HepG2 (cell line): ENCODE measurements at regions not wholly inside any gene's neighbourhood (a gene's known extent, or its start where the extent isn't known, plus 50 kb on each side); places are given as distances from the start of the nearest gene placed in this dataset.
A peak's percentile ranks its signal among the peaks of the same experiment; 100 is the strongest.

Source experiments
- ATAC-seq: fragments of 200-7000 bp; cut with Tn5 transposase; 3 replicates; pipeline ENCODE4 v1.9.1; 2020; ENCODE audit warnings: mild to moderate bottlenecking, moderate library complexity
- BruUV-seq: library from RNA; stranded (reverse); fragments of 400-500 nt; replicated peaks from 2 replicates; lab custom pipeline; 2021; lab: Mats Ljungman, UMichigan
- CTCF ChIA-PET: fragments of 300-600 bp; formaldehyde crosslinking; extraction: SDS; loops from one replicate; lab custom pipeline; 2021; ENCODE audit warnings: low total read pairs, inconsistent platforms, low intra/inter-chr PET ratio; lab: Yijun Ruan, JAX
- POLR2A ChIA-PET: fragments of 350-600 bp; sonication (Branson Sonifier 250); formaldehyde crosslinking; loops from one replicate; lab custom pipeline; 2020; ENCODE audit warnings: antibody characterized with exemption, inconsistent platforms; lab: Yijun Ruan, JAX
- DNase-seq: peaks from one replicate; pipeline ENCODE4 v3.0.0-alpha.2; 2015; ENCODE audit warnings: low spot score
- FAIRE-seq: peaks from 3 replicates; lab custom pipeline; 2011; peaks lifted over from hg19 to GRCh38; lab: Jason Lieb, UNC
- H2AFZ ChIP-seq: one replicate; pipeline ENCODE4 v1.6.1; 2011; ENCODE audit warnings: low read length, inconsistent platforms
- H3K27ac ChIP-seq: fragments of 300-600 bp; 3 replicates; pipeline ENCODE4 v1.8.0; 2011; ENCODE audit warnings: mixed run types, mild to moderate bottlenecking, mixed read lengths, low read length, inconsistent platforms; ENCODE audit not compliant: insufficient read depth; ENCODE audit errors: extremely low read length
- H3K27me3 ChIP-seq, 2 experiments: fragments of 200-600 bp in 1 of 2; 2 replicates in 1 of 2; 3 replicates in 1 of 2; pipeline versions ENCODE4 v1.6.0 to v1.8.0; 2011; ENCODE audit warnings: low read length in 2 of 2, mild to moderate bottlenecking in 2 of 2, moderate library complexity in 2 of 2, inconsistent platforms in 1 of 2; ENCODE audit not compliant: insufficient read depth in 2 of 2, control insufficient read depth in 1 of 2
- H3K36me3 ChIP-seq, 2 experiments: fragments of 200-600 bp in 1 of 2; replicated peaks in 1 of 2; 2 replicates in 1 of 2; 3 replicates in 1 of 2; pipeline versions ENCODE4 v1.5.1 to v1.8.0; 2011; ENCODE audit warnings: low read length in 2 of 2, inconsistent platforms in 1 of 2; ENCODE audit not compliant: insufficient read depth in 2 of 2, control insufficient read depth in 1 of 2
- H3K4me1 ChIP-seq: 2 replicates; pipeline ENCODE4 v1.5.1; 2012; ENCODE audit warnings: low read length, inconsistent platforms; ENCODE audit not compliant: insufficient read depth
- H3K4me2 ChIP-seq: 2 replicates; pipeline ENCODE4 v1.6.0; 2011; ENCODE audit warnings: low read depth, low read length, inconsistent platforms
- H3K4me3 ChIP-seq, 3 experiments: fragments of 200-600 bp in 1 of 3; sonication (generic), shearing (Covaris generic) in 1 of 3; replicated peaks in 1 of 3; 2 replicates each; pipeline ENCODE4 v1.5.1; 2011 to 2016; ENCODE audit warnings: low read length in 3 of 3, inconsistent platforms in 2 of 3, low read depth in 2 of 3, mild to moderate bottlenecking in 2 of 3, control low read depth in 1 of 3, mixed read lengths in 1 of 3; ENCODE audit not compliant: insufficient read depth in 1 of 3
- H3K79me2 ChIP-seq: one replicate; pipeline ENCODE4 v1.6.1; 2011; ENCODE audit warnings: low read length, inconsistent platforms; ENCODE audit not compliant: insufficient read depth
- H3K9ac ChIP-seq: 2 replicates; pipeline ENCODE4 v1.6.0; 2011; ENCODE audit warnings: mild to moderate bottlenecking, low read depth, low read length, inconsistent platforms; ENCODE audit not compliant: insufficient read depth
- H3K9me3 ChIP-seq: 2 replicates; pipeline ENCODE4 v1.5.1; 2012; ENCODE audit warnings: mild to moderate bottlenecking, low read length
- H4K20me1 ChIP-seq: 2 replicates; pipeline ENCODE4 v1.6.0; 2011; ENCODE audit warnings: inconsistent platforms, mild to moderate bottlenecking, low read length, moderate library complexity; ENCODE audit not compliant: insufficient read depth
- DNMT3B ChIP-seq: conservative IDR thresholded peaks from 2 replicates; pipeline ENCODE4 v1.6.1; 2016; ENCODE audit warnings: missing biosample characterization, control low read depth
- MLXIP ChIP-seq: sonication (generic); formaldehyde crosslinking; IDR thresholded peaks from 2 replicates; pipeline ENCODE4 v1.9.0; 2021; ENCODE audit warnings: missing genetic modification reagents, borderline replicate concordance
- MNT ChIP-seq: fragments of 450-650 bp; IDR thresholded peaks from 2 replicates; pipeline ENCODE4 v1.6.1; 2016
- MTA3 ChIP-seq: sonication (generic); formaldehyde crosslinking; IDR thresholded peaks from 2 replicates; pipeline ENCODE4 v1.4.0; 2020; ENCODE audit warnings: missing genetic modification reagents
- POLR2AphosphoS2 ChIP-seq: IDR thresholded peaks from 2 replicates; pipeline ENCODE4 v1.6.1; 2011; ENCODE audit warnings: low read depth, low read length, improper control_type of control experiment
- ZBTB14 ChIP-seq: sonication (generic); formaldehyde crosslinking; IDR thresholded peaks from 2 replicates; pipeline ENCODE4 v1.4.0; 2020; ENCODE audit warnings: missing genetic modification reagents
- ZNF143 ChIP-seq: sonication (generic); formaldehyde crosslinking; IDR thresholded peaks from 2 replicates; pipeline ENCODE4 v1.4.0; 2020; ENCODE audit warnings: missing genetic modification reagents
- ZNF234 ChIP-seq: sonication (generic); formaldehyde crosslinking; conservative IDR thresholded peaks from 2 replicates; pipeline ENCODE4 v1.5.1; 2020; ENCODE audit warnings: mild to moderate bottlenecking, missing genetic modification reagents
- ZNF432 ChIP-seq: sonication (generic); formaldehyde crosslinking; IDR thresholded peaks from 2 replicates; pipeline ENCODE4 v1.5.0; 2020; ENCODE audit warnings: missing genetic modification reagents, mild to moderate bottlenecking, borderline replicate concordance
- ZNF75D ChIP-seq: sonication (generic); formaldehyde crosslinking; IDR thresholded peaks from 2 replicates; pipeline ENCODE4 v1.8.1; 2023; ENCODE audit warnings: missing genetic modification reagents, mild to moderate bottlenecking, borderline replicate concordance
- WGBS: methylation state at CpG from one replicate; pipeline ENCODE4 v1.1.6; 2017; ENCODE audit warnings: low lambda C conversion rate; 5-methylcytosine and 5-hydroxymethylcytosine counted together
- in situ Hi-C: cut with HindIII; loops from 2 replicates; pipeline ENCODE4 v1.10.0; 2017; ENCODE audit warnings: low pct_unique_long_range_greater_than_20kb; ENCODE audit not compliant: extremely low pct_ligation_motif_present
- intact Hi-C: fragments of 100-400 bp; cut with micrococcal nuclease; formaldehyde crosslinking; loops from one replicate; pipeline ENCODE4 v1.10.0; 2022; ENCODE audit not compliant: unreplicated experiment

- CTCF ChIA-PET: no interaction called here
- TF ChIP-seq MNT (peak; percentile 94), DNMT3B (CRISPR knock-in tag) (no peak)
- TF ChIP-seq, all 625 proteins: peak for 1
- WGBS: 0% methylated on average over 1 of the region's 1 CpG
- H4K20me1 ChIP-seq: no peaks in the 10 kb centered on the region
- no peak overlapping the region for H3K4me2 ChIP-seq
- POLR2A ChIA-PET: no interaction called here
- H3K9me3 ChIP-seq: no peaks in the 10 kb centered on the region
- no peak overlapping the region for H3K27ac ChIP-seq
- H3K36me3 ChIP-seq: no peaks in the 10 kb centered on the region
- FAIRE-seq (no peak), ATAC-seq (no peak), DNase-seq (no peak)
- H3K27me3 ChIP-seq: peaks cover 0 to under 1% of the 10 kb centered on the region in 2 experiments; a peak in 1 of 5 replicates
- in situ Hi-C loops: no loop called here
- H2AFZ ChIP-seq: no peak overlapping the region
- no peak overlapping the region for H3K4me3 ChIP-seq
- H3K9ac ChIP-seq: no peak overlapping the region
- intact Hi-C loops: no loop called here
- BruUV-seq: no TSS peak
- no peaks in the 10 kb centered on the region for H3K4me1 ChIP-seq
- no peaks in the 10 kb centered on the region for H3K79me2 ChIP-seq
These were observed 178.9 kb downstream of the STK31 start for GRCh38 chr7:23888958-23889357.

GRCh38 chr7:23889566-23889965 is 179.5 kb downstream of the STK31 start:
- Histone ChIP-seq H4K20me1 (no peaks in the 10 kb centered on the region), H3K9me3 (no peaks in the 10 kb centered on the region), H3K79me2 (no peaks in the 10 kb centered on the region), H3K27me3 (peaks cover 0 to 5% of the 10 kb centered on the region in 2 experiments; a peak in 2 of 5 replicates), H3K9ac (no peak overlapping the region), H3K36me3 (no peaks in the 10 kb centered on the region), H3K4me1 (no peaks in the 10 kb centered on the region), H2AFZ (no peak overlapping the region), H3K4me2 (no peak overlapping the region)
- intact Hi-C loops (no loop called here), in situ Hi-C loops (no loop called here)
- no peak for DNase-seq
- POLR2A ChIA-PET: no interaction called here
- WGBS: 0% methylated on average over 1 of the region's 1 CpG
- no peak for ATAC-seq
- no peak for FAIRE-seq
- TF ChIP-seq MLXIP (CRISPR knock-in tag): no peak
- no peak for TF ChIP-seq ZNF432
- no peak for TF ChIP-seq ZNF143 (CRISPR knock-in tag)
- TF ChIP-seq ZNF234: no peak
- no peak for TF ChIP-seq ZNF75D (CRISPR knock-in tag)
- TF ChIP-seq ZBTB14 (CRISPR knock-in tag): no peak
- TF ChIP-seq POLR2AphosphoS2: no peak
- TF ChIP-seq MTA3 (CRISPR knock-in tag): no peak
- TF ChIP-seq, all 625 proteins: peak for 0
- H3K4me3 ChIP-seq: no peak overlapping the region
- no TSS peak for BruUV-seq
- H3K27ac ChIP-seq: no peak overlapping the region
- CTCF ChIA-PET: no interaction called here
